ENCODE measurements at regions not wholly inside any gene's neighbourhood (a gene's known extent, or its start where the extent isn't known, plus 50 kb on each side); places are given as distances from the start of the nearest gene placed in this dataset.
"Not testable (repeated sequence)": the region's sequence is repeated elsewhere in the genome, so short reads cannot be mapped to it uniquely, and the experiment has no call there.

- DNase-seq (no peak), ATAC-seq (no peak)
- Histone ChIP-seq H3K27ac (no peak overlapping the region), H3K27me3 (no peaks in the 10 kb centered on the region), H3K36me3 (no peaks in the 10 kb centered on the region), H3K9me3 (peaks cover 0 to 20% (median 0%) of the 10 kb centered on the region in 11 donors), H3K4me1 (no peaks in the 10 kb centered on the region), H3K4me3 (no peak overlapping the region)
- TF ChIP-seq CTCF (IDR thresholded peaks at IDR 0.05) = no peak
- intact Hi-C loops (cut with DNase I) = no loop called here
Measured at GRCh38 chr12:90562671-90563070, 392.3 kb downstream of the CCER1 start.

- H3K27ac ChIP-seq = no peak overlapping the region
- H3K9me3 ChIP-seq = no peaks in the 10 kb centered on the region
- H3K36me3 ChIP-seq = no peaks in the 10 kb centered on the region
- no peak overlapping the region for H3K4me3 ChIP-seq
- H3K27me3 ChIP-seq = no peaks in the 10 kb centered on the region
- ATAC-seq = no peak
- no peak for TF ChIP-seq CTCF (IDR thresholded peaks at IDR 0.05)
- 94 to 96% methylated on average over 1 of the region's 1 CpG for WGBS, 2 donors
- H3K4me1 ChIP-seq = no peaks in the 10 kb centered on the region
- DNase-seq = no peak
- intact Hi-C loops (cut with DNase I) = no loop called here
Measured at GRCh38 chr12:90548595-90548994, 406.4 kb downstream of the CCER1 start.

- no peak overlapping the region for H3K4me3 ChIP-seq
- H3K36me3 ChIP-seq = no peaks in the 10 kb centered on the region
- 91 to 92% methylated on average over 3 of the region's 3 CpGs for WGBS, 2 donors
- no peak for TF ChIP-seq CTCF (IDR thresholded peaks at IDR 0.05)
- H3K9me3 ChIP-seq = no peaks in the 10 kb centered on the region
- no peak overlapping the region for H3K27ac ChIP-seq
- no peaks in the 10 kb centered on the region for H3K27me3 ChIP-seq
- ATAC-seq (no peak), DNase-seq (no peak)
- no peaks in the 10 kb centered on the region for H3K4me1 ChIP-seq
- intact Hi-C loops (cut with DNase I) = no loop called here
Measured at GRCh38 chr12:90546511-90546910, 408.5 kb downstream of the CCER1 start.

- ATAC-seq (no peak), DNase-seq (no peak)
- Histone ChIP-seq H3K27me3 (no peaks in the 10 kb centered on the region), H3K4me1 (no peaks in the 10 kb centered on the region), H3K36me3 (no peaks in the 10 kb centered on the region), H3K27ac (no peak overlapping the region), H3K9me3 (no peaks in the 10 kb centered on the region), H3K4me3 (no peak overlapping the region)
- intact Hi-C loops (cut with DNase I) = no loop called here
- WGBS, 2 donors = 86 to 91% methylated on average over 4 of the region's 4 CpGs
- no peak for TF ChIP-seq CTCF (IDR thresholded peaks at IDR 0.05)
Measured at GRCh38 chr12:90543841-90544240, 411.1 kb downstream of the CCER1 start.

- H3K4me3 ChIP-seq = no peak overlapping the region
- H3K27me3 ChIP-seq = no peaks in the 10 kb centered on the region
- 59 to 79% methylated on average over 1 of the region's 1 CpG for WGBS, 2 donors
- DNase-seq (no peak), ATAC-seq (no peak)
- H3K4me1 ChIP-seq = no peaks in the 10 kb centered on the region
- H3K27ac ChIP-seq = peak overlapping the region in 1 of 10 donors; percentile 0
- H3K36me3 ChIP-seq = no peaks in the 10 kb centered on the region
- intact Hi-C loops (cut with DNase I) = no loop called here
- TF ChIP-seq CTCF (IDR thresholded peaks at IDR 0.05) = no peak
- H3K9me3 ChIP-seq = no peaks in the 10 kb centered on the region
Measured at GRCh38 chr12:90543374-90543773, 411.6 kb downstream of the CCER1 start.

GRCh38 chr12:90542852-90543251, 412.1 kb downstream of the CCER1 start:
- H3K36me3 ChIP-seq; H3K9me3 ChIP-seq; H3K4me3 ChIP-seq; DNase-seq; ATAC-seq; H3K27me3 ChIP-seq; intact Hi-C loops (cut with DNase I); H3K27ac ChIP-seq; H3K4me1 ChIP-seq: not testable (repeated sequence)
- no CpG with 5 or more reads among the region's 1 CpG for WGBS, 2 donors

- WGBS, 2 donors = 78 to 100% methylated on average over 1 of the region's 1 CpG
- not testable (repeated sequence) for H3K27me3 ChIP-seq
Measured at GRCh38 chr12:90533828-90534227, 421.1 kb downstream of the CCER1 start.

More at GRCh38 chr12:90533828-90534227, 421.1 kb downstream of the CCER1 start:
- H3K27ac ChIP-seq; H3K4me3 ChIP-seq; ATAC-seq; H3K9me3 ChIP-seq; intact Hi-C loops (cut with DNase I); DNase-seq; H3K4me1 ChIP-seq; H3K36me3 ChIP-seq: not testable (repeated sequence)

All from heart right ventricle (tissue), 16 donors.